ENCODE measurements at regions not wholly inside any gene's neighbourhood (a gene's known extent, or its start where the extent isn't known, plus 50 kb on each side); places are given as distances from the start of the nearest gene placed in this dataset.

DNA sequence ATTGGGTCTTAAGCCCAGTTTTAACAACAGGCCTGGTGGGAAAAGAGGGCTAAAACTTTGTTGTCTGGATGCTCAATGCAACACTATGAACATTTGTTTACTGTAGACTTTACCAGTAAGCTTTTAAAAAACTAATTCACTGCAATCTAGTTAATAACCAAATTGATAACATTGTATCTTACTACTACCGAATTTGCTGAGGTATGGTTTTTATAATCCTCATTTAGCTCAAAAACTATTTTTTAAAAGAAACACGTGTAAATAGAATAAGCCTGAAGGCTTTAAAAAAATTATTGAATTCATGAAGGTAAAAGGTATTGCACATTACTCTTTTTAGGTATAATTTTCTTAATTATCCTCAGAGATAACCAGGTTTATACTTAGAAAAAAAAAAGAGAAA lies 500.6 kb downstream of the RWDD3 start:
- H3K27me3 ChIP-seq (ENCODE audit: control insufficient read depth in 1 of 2, insufficient read depth in 2 of 2, low read length in 2 of 2) = no peaks in the 10 kb centered on the region
- FAIRE-seq (no peak), DNase-seq (ENCODE audit: low spot score) (no peak), ATAC-seq (no peak)
- H2AFZ ChIP-seq (ENCODE audit: low read length) = no peak overlapping the region
- TF ChIP-seq MAFK (conservative IDR thresholded peaks at IDR 0.05 in 1 of 2, IDR thresholded peaks at IDR 0.05 in 1 of 2; ENCODE audit: low read length in 2 of 2) (peak; percentile 36 to 77; a peak in 3 of 4 replicates), ZSCAN12 (CRISPR knock-in tag; IDR thresholded peaks at IDR 0.05) (no peak), ZNF136 (CRISPR knock-in tag; IDR thresholded peaks at IDR 0.05; ENCODE audit: low read depth) (no peak), HOXA9 (CRISPR knock-in tag; IDR thresholded peaks at IDR 0.05; ENCODE audit: borderline replicate concordance) (no peak), POGZ (CRISPR knock-in tag; IDR thresholded peaks at IDR 0.05) (no peak), SALL1 (CRISPR knock-in tag; IDR thresholded peaks at IDR 0.05) (no peak), MAFF (IDR thresholded peaks at IDR 0.05; ENCODE audit: low read depth, low read length) (peak; percentile 63; the same call in 1 of the 2 replicates)
- intact Hi-C loops (cut with micrococcal nuclease; ENCODE audit: unreplicated experiment) = no loop called here
- no peaks in the 10 kb centered on the region for H3K9me3 ChIP-seq (ENCODE audit: low read length)
- in situ Hi-C loops (cut with HindIII; ENCODE audit: extremely low pct_ligation_motif_present, low pct_unique_long_range_greater_than_20kb) = no loop called here
- 3% methylated on average over 2 of the region's 2 CpGs for WGBS (ENCODE audit: low lambda C conversion rate)
- H3K4me1 ChIP-seq (ENCODE audit: insufficient read depth, low read length) = no peaks in the 10 kb centered on the region
- no peak overlapping the region for H3K9ac ChIP-seq (ENCODE audit: insufficient read depth, low read depth, low read length)
- H3K4me2 ChIP-seq (ENCODE audit: low read depth, low read length) = no peak overlapping the region
- no peaks in the 10 kb centered on the region for H3K36me3 ChIP-seq (replicated peaks in 1 of 2; ENCODE audit: control insufficient read depth in 1 of 2, insufficient read depth in 2 of 2, low read length in 2 of 2)
- ChIA-PET CTCF (ENCODE audit: low intra/inter-chr PET ratio, low total read pairs) (no interaction called here), POLR2A (no interaction called here)
- H3K79me2 ChIP-seq (ENCODE audit: insufficient read depth, low read length) = no peaks in the 10 kb centered on the region
- H4K20me1 ChIP-seq (ENCODE audit: insufficient read depth, low read length) = no peaks in the 10 kb centered on the region
- H3K4me3 ChIP-seq (replicated peaks in 1 of 3; ENCODE audit: insufficient read depth in 1 of 3, low read depth in 2 of 3, low read length in 3 of 3) = no peak overlapping the region
- no peak overlapping the region for H3K27ac ChIP-seq (ENCODE audit: extremely low read length, insufficient read depth, low read length)
- no TSS peak for BruUV-seq (replicated peaks)

DNA sequence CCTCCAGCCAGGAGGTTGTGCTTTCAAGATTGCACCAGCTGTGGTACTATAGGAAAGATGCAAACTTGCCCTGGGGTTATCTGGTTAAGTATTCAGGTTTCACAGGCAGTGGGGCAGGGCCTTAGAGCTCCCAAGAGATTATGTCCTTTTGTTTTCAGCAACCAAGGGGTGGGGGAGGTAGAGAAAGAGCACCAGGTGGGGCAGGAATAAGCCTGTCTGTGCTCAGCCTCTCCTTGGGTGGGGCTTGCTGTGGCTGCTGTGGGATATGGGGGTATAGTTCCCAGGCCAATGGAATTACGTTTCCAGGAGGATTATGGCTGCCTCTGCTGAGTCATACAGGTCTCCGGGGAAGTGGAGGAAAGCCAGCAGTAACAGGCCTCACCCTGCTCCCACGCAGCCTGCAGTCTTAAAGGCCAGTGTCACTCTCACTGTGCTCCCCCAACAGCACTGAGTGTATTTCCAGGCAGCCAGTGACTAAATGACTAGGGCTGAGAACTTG lies 508.6 kb downstream of the RWDD3 start:
- in situ Hi-C loops (cut with HindIII; ENCODE audit: extremely low pct_ligation_motif_present, low pct_unique_long_range_greater_than_20kb) = no loop called here
- no peak for DNase-seq (ENCODE audit: low spot score)
- WGBS (ENCODE audit: low lambda C conversion rate) = 17% methylated on average over 1 of the region's 3 CpGs

More for the DNA sequence above, 508.6 kb downstream of the RWDD3 start:
- no TSS peak for BruUV-seq (replicated peaks)
- Histone ChIP-seq H3K4me1 (ENCODE audit: insufficient read depth, low read length) (no peaks in the 10 kb centered on the region), H4K20me1 (ENCODE audit: insufficient read depth, low read length) (no peaks in the 10 kb centered on the region), H3K4me2 (ENCODE audit: low read depth, low read length) (no peak overlapping the region), H3K27ac (ENCODE audit: extremely low read length, insufficient read depth, low read length) (no peak overlapping the region), H3K9me3 (ENCODE audit: low read length) (no peaks in the 10 kb centered on the region), H3K79me2 (ENCODE audit: insufficient read depth, low read length) (no peaks in the 10 kb centered on the region), H3K9ac (ENCODE audit: insufficient read depth, low read depth, low read length) (no peak overlapping the region), H3K27me3 (ENCODE audit: control insufficient read depth in 1 of 2, insufficient read depth in 2 of 2, low read length in 2 of 2) (no peaks in the 10 kb centered on the region), H3K36me3 (replicated peaks in 1 of 2; ENCODE audit: control insufficient read depth in 1 of 2, insufficient read depth in 2 of 2, low read length in 2 of 2) (no peaks in the 10 kb centered on the region), H2AFZ (ENCODE audit: low read length) (no peak overlapping the region), H3K4me3 (replicated peaks in 1 of 3; ENCODE audit: insufficient read depth in 1 of 3, low read depth in 2 of 3, low read length in 3 of 3) (no peak overlapping the region)
- no peak for ATAC-seq
- TF ChIP-seq ZNF552 (CRISPR knock-in tag; IDR thresholded peaks at IDR 0.05; ENCODE audit: borderline replicate concordance) = no peak
- TF ChIP-seq PRMT3 (CRISPR knock-in tag; IDR thresholded peaks at IDR 0.05; ENCODE audit: borderline replicate concordance, low read depth) = no peak
- TF ChIP-seq, protein P1, sequence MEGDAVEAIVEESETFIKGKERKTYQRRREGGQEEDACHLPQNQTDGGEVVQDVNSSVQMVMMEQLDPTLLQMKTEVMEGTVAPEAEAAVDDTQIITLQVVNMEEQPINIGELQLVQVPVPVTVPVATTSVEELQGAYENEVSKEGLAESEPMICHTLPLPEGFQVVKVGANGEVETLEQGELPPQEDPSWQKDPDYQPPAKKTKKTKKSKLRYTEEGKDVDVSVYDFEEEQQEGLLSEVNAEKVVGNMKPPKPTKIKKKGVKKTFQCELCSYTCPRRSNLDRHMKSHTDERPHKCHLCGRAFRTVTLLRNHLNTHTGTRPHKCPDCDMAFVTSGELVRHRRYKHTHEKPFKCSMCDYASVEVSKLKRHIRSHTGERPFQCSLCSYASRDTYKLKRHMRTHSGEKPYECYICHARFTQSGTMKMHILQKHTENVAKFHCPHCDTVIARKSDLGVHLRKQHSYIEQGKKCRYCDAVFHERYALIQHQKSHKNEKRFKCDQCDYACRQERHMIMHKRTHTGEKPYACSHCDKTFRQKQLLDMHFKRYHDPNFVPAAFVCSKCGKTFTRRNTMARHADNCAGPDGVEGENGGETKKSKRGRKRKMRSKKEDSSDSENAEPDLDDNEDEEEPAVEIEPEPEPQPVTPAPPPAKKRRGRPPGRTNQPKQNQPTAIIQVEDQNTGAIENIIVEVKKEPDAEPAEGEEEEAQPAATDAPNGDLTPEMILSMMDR (CRISPR knock-in tag; IDR thresholded peaks at IDR 0.05) = no peak
- TF ChIP-seq, protein P2, sequence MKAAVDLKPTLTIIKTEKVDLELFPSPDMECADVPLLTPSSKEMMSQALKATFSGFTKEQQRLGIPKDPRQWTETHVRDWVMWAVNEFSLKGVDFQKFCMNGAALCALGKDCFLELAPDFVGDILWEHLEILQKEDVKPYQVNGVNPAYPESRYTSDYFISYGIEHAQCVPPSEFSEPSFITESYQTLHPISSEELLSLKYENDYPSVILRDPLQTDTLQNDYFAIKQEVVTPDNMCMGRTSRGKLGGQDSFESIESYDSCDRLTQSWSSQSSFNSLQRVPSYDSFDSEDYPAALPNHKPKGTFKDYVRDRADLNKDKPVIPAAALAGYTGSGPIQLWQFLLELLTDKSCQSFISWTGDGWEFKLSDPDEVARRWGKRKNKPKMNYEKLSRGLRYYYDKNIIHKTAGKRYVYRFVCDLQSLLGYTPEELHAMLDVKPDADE (CRISPR knock-in tag; IDR thresholded peaks at IDR 0.05) = no peak
- no peak for TF ChIP-seq ZNF567 (CRISPR knock-in tag; IDR thresholded peaks at IDR 0.05; ENCODE audit: borderline replicate concordance)
- TF ChIP-seq, protein P3, sequence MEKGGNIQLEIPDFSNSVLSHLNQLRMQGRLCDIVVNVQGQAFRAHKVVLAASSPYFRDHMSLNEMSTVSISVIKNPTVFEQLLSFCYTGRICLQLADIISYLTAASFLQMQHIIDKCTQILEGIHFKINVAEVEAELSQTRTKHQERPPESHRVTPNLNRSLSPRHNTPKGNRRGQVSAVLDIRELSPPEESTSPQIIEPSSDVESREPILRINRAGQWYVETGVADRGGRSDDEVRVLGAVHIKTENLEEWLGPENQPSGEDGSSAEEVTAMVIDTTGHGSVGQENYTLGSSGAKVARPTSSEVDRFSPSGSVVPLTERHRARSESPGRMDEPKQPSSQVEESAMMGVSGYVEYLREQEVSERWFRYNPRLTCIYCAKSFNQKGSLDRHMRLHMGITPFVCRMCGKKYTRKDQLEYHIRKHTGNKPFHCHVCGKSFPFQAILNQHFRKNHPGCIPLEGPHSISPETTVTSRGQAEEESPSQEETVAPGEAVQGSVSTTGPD (CRISPR knock-in tag; IDR thresholded peaks at IDR 0.05) = no peak
- TF ChIP-seq ZSCAN25 (CRISPR knock-in tag; IDR thresholded peaks at IDR 0.05) = no peak
- ChIA-PET CTCF (ENCODE audit: low intra/inter-chr PET ratio, low total read pairs) (no interaction called here), POLR2A (no interaction called here)
- FAIRE-seq = no peak
- intact Hi-C loops (cut with micrococcal nuclease; ENCODE audit: unreplicated experiment) = no loop called here
